C4-2B (cell line): ENCODE measurements at regions not wholly inside any gene's neighbourhood (a gene's known extent, or its start where the extent isn't known, plus 50 kb on each side); places are given as distances from the start of the nearest gene placed in this dataset.

Experiments
- ZFX ChIP-seq: fragments of 450-650 bp; IDR thresholded peaks from 2 replicates; pipeline ENCODE4 v1.6.1; 2017
- TF ChIP-seq, protein P1 (sequence below): fragments of 450-650 bp; conservative IDR thresholded peaks from 2 replicates; pipeline ENCODE4 v1.5.1; 2017; ENCODE audit warnings: mild to moderate bottlenecking

DNA sequence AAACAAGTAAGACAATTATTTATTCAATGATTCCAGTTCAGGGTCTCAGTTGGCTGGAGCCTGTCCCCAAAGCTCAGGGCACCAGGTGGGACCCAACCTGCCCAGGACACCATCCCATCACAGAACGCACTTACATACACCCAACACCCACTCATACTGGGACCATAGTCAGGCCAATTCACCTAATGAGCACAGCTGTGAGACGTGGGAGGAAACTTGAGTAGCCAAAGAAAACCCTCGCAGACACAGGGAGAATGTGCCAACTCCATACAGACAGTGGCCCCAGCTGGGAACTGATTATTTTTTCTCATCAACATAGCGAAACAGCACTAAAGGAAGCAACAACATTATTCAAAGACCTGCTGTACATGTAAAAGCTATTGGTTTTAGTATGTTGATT lies 58.6 kb upstream of the DOK5 start:
- TF ChIP-seq, protein P1, sequence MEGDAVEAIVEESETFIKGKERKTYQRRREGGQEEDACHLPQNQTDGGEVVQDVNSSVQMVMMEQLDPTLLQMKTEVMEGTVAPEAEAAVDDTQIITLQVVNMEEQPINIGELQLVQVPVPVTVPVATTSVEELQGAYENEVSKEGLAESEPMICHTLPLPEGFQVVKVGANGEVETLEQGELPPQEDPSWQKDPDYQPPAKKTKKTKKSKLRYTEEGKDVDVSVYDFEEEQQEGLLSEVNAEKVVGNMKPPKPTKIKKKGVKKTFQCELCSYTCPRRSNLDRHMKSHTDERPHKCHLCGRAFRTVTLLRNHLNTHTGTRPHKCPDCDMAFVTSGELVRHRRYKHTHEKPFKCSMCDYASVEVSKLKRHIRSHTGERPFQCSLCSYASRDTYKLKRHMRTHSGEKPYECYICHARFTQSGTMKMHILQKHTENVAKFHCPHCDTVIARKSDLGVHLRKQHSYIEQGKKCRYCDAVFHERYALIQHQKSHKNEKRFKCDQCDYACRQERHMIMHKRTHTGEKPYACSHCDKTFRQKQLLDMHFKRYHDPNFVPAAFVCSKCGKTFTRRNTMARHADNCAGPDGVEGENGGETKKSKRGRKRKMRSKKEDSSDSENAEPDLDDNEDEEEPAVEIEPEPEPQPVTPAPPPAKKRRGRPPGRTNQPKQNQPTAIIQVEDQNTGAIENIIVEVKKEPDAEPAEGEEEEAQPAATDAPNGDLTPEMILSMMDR: no peak
- TF ChIP-seq ZFX: no peak
